ENCODE measurements at regions not wholly inside any gene's neighbourhood (a gene's known extent, or its start where the extent isn't known, plus 50 kb on each side); places are given as distances from the start of the nearest gene placed in this dataset.

GRCh38 chr22:47816121-47816862 lies 1053.8 kb downstream of the TBC1D22A start:
- Histone ChIP-seq H4K20me1 (no peaks in the 10 kb centered on the region), H3K4me1 (no peaks in the 10 kb centered on the region), H3K27ac (no peak overlapping the region), H3K36me3 (no peaks in the 10 kb centered on the region), H3K27me3 (no peaks in the 10 kb centered on the region), H3K4me2 (no peak overlapping the region), H3K4me3 (no peak overlapping the region), H3K9ac (no peak overlapping the region), H3K9me3 (replicated peaks in 1 of 11) (peaks cover 13 to 24% (median 20%) of the 10 kb centered on the region in 11 experiments; a peak in 21 of 22 replicates)
- TF ChIP-seq Cebpa-rat (IDR thresholded peaks at IDR 0.05): no peak

- Histone ChIP-seq H3K27ac (no peak overlapping the region), H3K27me3 (no peaks in the 10 kb centered on the region), H3K9ac (no peak overlapping the region), H3K9me3 (replicated peaks in 1 of 11) (peaks cover 13 to 24% (median 20%) of the 10 kb centered on the region in 11 experiments; a peak in 21 of 22 replicates), H3K4me1 (no peaks in the 10 kb centered on the region), H3K4me2 (no peak overlapping the region), H4K20me1 (no peaks in the 10 kb centered on the region), H3K4me3 (no peak overlapping the region), H3K36me3 (no peaks in the 10 kb centered on the region)
- no peak for TF ChIP-seq Cebpa-rat (IDR thresholded peaks at IDR 0.05)
Observed at GRCh38 chr22:47814474-47814873, 1052.0 kb downstream of the TBC1D22A start.

GRCh38 chr22:47813661-47814060 lies 1051.2 kb downstream of the TBC1D22A start:
- Histone ChIP-seq H3K9me3 (replicated peaks in 1 of 11) (peaks cover 13 to 24% (median 20%) of the 10 kb centered on the region in 11 experiments; a peak in 21 of 22 replicates), H3K4me1 (no peaks in the 10 kb centered on the region)
- TF ChIP-seq Cebpa-rat (IDR thresholded peaks at IDR 0.05): no peak

GRCh38 chr22:47811971-47812370 lies 1049.5 kb downstream of the TBC1D22A start:
- Histone ChIP-seq H3K9me3 (replicated peaks in 1 of 11) (peaks cover 2 to 8% (median 5%) of the 10 kb centered on the region in 11 experiments; a peak in 14 of 22 replicates), H3K27ac (no peak overlapping the region), H3K4me2 (no peak overlapping the region)

More at GRCh38 chr22:47813661-47814060, 1051.2 kb downstream of the TBC1D22A start:
- no peaks in the 10 kb centered on the region for H3K36me3 ChIP-seq
- no peak overlapping the region for H3K4me2 ChIP-seq
- no peak overlapping the region for H3K4me3 ChIP-seq
- H3K27me3 ChIP-seq: no peaks in the 10 kb centered on the region
- no peak overlapping the region for H3K9ac ChIP-seq
- no peak overlapping the region for H3K27ac ChIP-seq
- no peaks in the 10 kb centered on the region; a peak in 1 of 22 replicates for H4K20me1 ChIP-seq

GRCh38 chr22:47810505-47811500 lies 1048.4 kb downstream of the TBC1D22A start:
- H3K36me3 ChIP-seq: no peaks in the 10 kb centered on the region
- H3K9ac ChIP-seq: no peak overlapping the region
- H3K27me3 ChIP-seq: no peaks in the 10 kb centered on the region
- no peaks in the 10 kb centered on the region; a peak in 1 of 22 replicates for H4K20me1 ChIP-seq
- H3K4me1 ChIP-seq: no peaks in the 10 kb centered on the region
- no peak overlapping the region for H3K4me2 ChIP-seq
- no peak overlapping the region for H3K27ac ChIP-seq
- H3K4me3 ChIP-seq: no peak overlapping the region
- TF ChIP-seq Cebpa-rat (IDR thresholded peaks at IDR 0.05): no peak
- no peaks in the 10 kb centered on the region for H3K9me3 ChIP-seq (replicated peaks in 1 of 11)

More at GRCh38 chr22:47811971-47812370, 1049.5 kb downstream of the TBC1D22A start:
- no peak overlapping the region for H3K9ac ChIP-seq
- H3K4me3 ChIP-seq: no peak overlapping the region
- H3K27me3 ChIP-seq: no peaks in the 10 kb centered on the region
- no peak for TF ChIP-seq Cebpa-rat (IDR thresholded peaks at IDR 0.05)
- no peaks in the 10 kb centered on the region for H3K36me3 ChIP-seq
- H4K20me1 ChIP-seq: no peaks in the 10 kb centered on the region; a peak in 1 of 22 replicates
- no peaks in the 10 kb centered on the region for H3K4me1 ChIP-seq

- Histone ChIP-seq H3K4me2 (no peak overlapping the region), H3K9me3 (replicated peaks in 1 of 11) (peaks cover 0 to 9% (median 0%) of the 10 kb centered on the region in 11 experiments; a peak in 2 of 22 replicates), H3K27ac (no peak overlapping the region), H4K20me1 (no peaks in the 10 kb centered on the region; a peak in 1 of 22 replicates), H3K36me3 (no peaks in the 10 kb centered on the region), H3K4me1 (no peaks in the 10 kb centered on the region), H3K4me3 (no peak overlapping the region), H3K9ac (no peak overlapping the region), H3K27me3 (no peaks in the 10 kb centered on the region)
- TF ChIP-seq Cebpa-rat (IDR thresholded peaks at IDR 0.05): no peak
Observed at GRCh38 chr22:47808886-47809620, 1046.6 kb downstream of the TBC1D22A start.

GRCh38 chr22:47808236-47808635 lies 1045.8 kb downstream of the TBC1D22A start:
- no peaks in the 10 kb centered on the region; a peak in 1 of 22 replicates for H4K20me1 ChIP-seq
- H3K9ac ChIP-seq: no peak overlapping the region
- H3K9me3 ChIP-seq (replicated peaks in 1 of 11): peaks cover 0 to 9% (median 0%) of the 10 kb centered on the region in 11 experiments; a peak in 2 of 22 replicates
- no peaks in the 10 kb centered on the region for H3K27me3 ChIP-seq
- H3K27ac ChIP-seq: no peak overlapping the region
- no peak overlapping the region for H3K4me3 ChIP-seq
- no peaks in the 10 kb centered on the region for H3K4me1 ChIP-seq
- no peak overlapping the region for H3K4me2 ChIP-seq
- no peaks in the 10 kb centered on the region for H3K36me3 ChIP-seq
- no peak for TF ChIP-seq Cebpa-rat (IDR thresholded peaks at IDR 0.05)

GRCh38 chr22:47807506-47807905 lies 1045.1 kb downstream of the TBC1D22A start:
- no peaks in the 10 kb centered on the region for H3K36me3 ChIP-seq
- H3K27me3 ChIP-seq: no peaks in the 10 kb centered on the region
- no peak overlapping the region for H3K27ac ChIP-seq
- no peak overlapping the region for H3K4me3 ChIP-seq
- H3K4me1 ChIP-seq: peaks cover 0 to 2% (median under 1%) of the 10 kb centered on the region in 10 experiments; a peak in 9 of 20 replicates
- H3K9ac ChIP-seq: no peak overlapping the region
- no peak overlapping the region for H3K4me2 ChIP-seq
- H3K9me3 ChIP-seq (replicated peaks in 1 of 11): peaks cover 0 to 9% (median 0%) of the 10 kb centered on the region in 11 experiments; a peak in 2 of 22 replicates
- no peak for TF ChIP-seq Cebpa-rat (IDR thresholded peaks at IDR 0.05)
- H4K20me1 ChIP-seq: no peaks in the 10 kb centered on the region; a peak in 1 of 22 replicates
